ENCODE measurements at regions not wholly inside any gene's neighbourhood (a gene's known extent, or its start where the extent isn't known, plus 50 kb on each side); places are given as distances from the start of the nearest gene placed in this dataset.

GRCh38 chr6:117126213-117126612 lies 139.1 kb upstream of the VGLL2 start:
- WGBS, 2 donors, result 78 to 87% methylated on average over 1 of the region's 1 CpG
- DNase-seq, result no peak

GRCh38 chr6:117128052-117128451 lies 137.3 kb upstream of the VGLL2 start:
- no peaks in the 10 kb centered on the region for H3K4me1 ChIP-seq
- H3K27ac ChIP-seq, result no peak overlapping the region
- H3K36me3 ChIP-seq, result no peaks in the 10 kb centered on the region
- no peak for TF ChIP-seq EP300 (IDR thresholded peaks at IDR 0.05)
- TF ChIP-seq CTCF (IDR thresholded peaks at IDR 0.05), result no peak
- TF ChIP-seq POLR2A (IDR thresholded peaks at IDR 0.05), result no peak
- no peak for TF ChIP-seq POLR2AphosphoS5 (IDR thresholded peaks at IDR 0.05)
- H3K9me3 ChIP-seq, result peaks cover 0 to 6% (median 0%) of the 10 kb centered on the region in 4 donors
- DNase-seq, result no peak
- H3K27me3 ChIP-seq, result no peaks in the 10 kb centered on the region
- no peak for ATAC-seq (ENCODE audit: low FRiP score in 2 of 2)
- H3K4me3 ChIP-seq, result no peak overlapping the region
- 84 to 91% methylated on average over 1 of the region's 1 CpG for WGBS, 2 donors

More at GRCh38 chr6:117126213-117126612, 139.1 kb upstream of the VGLL2 start:
- Histone ChIP-seq H3K27me3 (no peaks in the 10 kb centered on the region), H3K27ac (no peak overlapping the region), H3K4me1 (no peaks in the 10 kb centered on the region), H3K4me3 (no peak overlapping the region), H3K36me3 (no peaks in the 10 kb centered on the region), H3K9me3 (peaks cover 0 to 6% (median 0%) of the 10 kb centered on the region in 4 donors)
- no peak for ATAC-seq (ENCODE audit: low FRiP score in 2 of 2)
- TF ChIP-seq EP300 (IDR thresholded peaks at IDR 0.05) (no peak), POLR2AphosphoS5 (IDR thresholded peaks at IDR 0.05) (no peak), POLR2A (IDR thresholded peaks at IDR 0.05) (no peak), CTCF (IDR thresholded peaks at IDR 0.05) (no peak)

- TF ChIP-seq POLR2AphosphoS5 (IDR thresholded peaks at IDR 0.05), result no peak
- TF ChIP-seq POLR2A (IDR thresholded peaks at IDR 0.05), result no peak
- TF ChIP-seq CTCF (IDR thresholded peaks at IDR 0.05), result no peak
- no peak for TF ChIP-seq EP300 (IDR thresholded peaks at IDR 0.05)
- 67 to 73% methylated on average over 2 of the region's 2 CpGs for whole genome bisulfite sequencing, 2 donors
Measured at GRCh38 chr6:117130125-117130524, 135.2 kb upstream of the VGLL2 start.

GRCh38 chr6:117136702-117137101 lies 128.7 kb upstream of the VGLL2 start:
- Histone ChIP-seq H3K4me1 (no peaks in the 10 kb centered on the region), H3K27me3 (no peaks in the 10 kb centered on the region), H3K36me3 (no peaks in the 10 kb centered on the region), H3K4me3 (no peak overlapping the region), H3K9me3 (no peaks in the 10 kb centered on the region), H3K27ac (no peak overlapping the region)
- DNase-seq (no peak), ATAC-seq (ENCODE audit: low FRiP score in 2 of 2) (no peak)
- TF ChIP-seq CTCF (IDR thresholded peaks at IDR 0.05) (no peak), POLR2AphosphoS5 (IDR thresholded peaks at IDR 0.05) (no peak)
- WGBS, 2 donors, result 83 to 95% methylated on average over 1 of the region's 1 CpG

More at GRCh38 chr6:117130125-117130524, 135.2 kb upstream of the VGLL2 start:
- Histone ChIP-seq H3K9me3 (no peaks in the 10 kb centered on the region), H3K27me3 (no peaks in the 10 kb centered on the region), H3K27ac (no peak overlapping the region), H3K4me1 (no peaks in the 10 kb centered on the region), H3K36me3 (no peaks in the 10 kb centered on the region), H3K4me3 (no peak overlapping the region)
- ATAC-seq (ENCODE audit: low FRiP score in 2 of 2), result no peak
- no peak for DNase-seq

- no peak for DNase-seq
- 91 to 96% methylated on average over 4 of the region's 4 CpGs for WGBS, 2 donors
- Histone ChIP-seq H3K4me1 (no peaks in the 10 kb centered on the region), H3K36me3 (no peaks in the 10 kb centered on the region), H3K9me3 (no peaks in the 10 kb centered on the region), H3K4me3 (no peak overlapping the region), H3K27me3 (no peaks in the 10 kb centered on the region), H3K27ac (no peak overlapping the region)
- no peak for ATAC-seq (ENCODE audit: low FRiP score in 2 of 2)
- TF ChIP-seq EP300 (IDR thresholded peaks at IDR 0.05) (no peak), POLR2A (IDR thresholded peaks at IDR 0.05) (no peak), CTCF (IDR thresholded peaks at IDR 0.05) (no peak), POLR2AphosphoS5 (IDR thresholded peaks at IDR 0.05) (no peak)
Measured at GRCh38 chr6:117137711-117138110, 127.6 kb upstream of the VGLL2 start.

Measured in upper lobe of left lung (tissue), 6 donors.